Upper lobe of right lung (tissue), 1 donor: ENCODE measurements at regions not wholly inside any gene's neighbourhood (a gene's known extent, or its start where the extent isn't known, plus 50 kb on each side); places are given as distances from the start of the nearest gene placed in this dataset.

Source experiments
- ATAC-seq: fragments of 200-7000 bp; cut with Tn5 transposase; one replicate; pipeline ENCODE4 v1.9.1; 2020; ENCODE audit warnings: mild to moderate bottlenecking, moderate library complexity
- DNase-seq: peaks from one replicate; pipeline ENCODE4 v3.0.0-alpha.2; 2020
- H3K27ac ChIP-seq: fragments of 200-600 bp; one replicate; pipeline ENCODE4 v1.8.0; 2022
- H3K27me3 ChIP-seq: fragments of 200-600 bp; one replicate; pipeline ENCODE4 v1.8.0; 2022; ENCODE audit warnings: mild to moderate bottlenecking
- H3K36me3 ChIP-seq: fragments of 200-600 bp; one replicate; pipeline ENCODE4 v1.8.0; 2022
- H3K4me1 ChIP-seq: fragments of 200-600 bp; one replicate; pipeline ENCODE4 v1.8.0; 2022
- H3K4me3 ChIP-seq: fragments of 200-600 bp; one replicate; pipeline ENCODE4 v1.8.0; 2022; ENCODE audit warnings: mild to moderate bottlenecking
- H3K9me3 ChIP-seq: fragments of 200-600 bp; one replicate; pipeline ENCODE4 v1.8.0; 2022
- intact Hi-C: fragments of 100-400 bp; cut with DNase I; formaldehyde crosslinking; loops from one replicate; pipeline ENCODE4 v1.11.0; 2022
- TF ChIP-seq, protein P1 (sequence below): fragments of 200-600 bp; IDR thresholded peaks from one replicate; pipeline ENCODE4 v1.8.0; 2022; ENCODE audit warnings: antibody characterized with exemption
- donor health status: DM: no; HTN: yes; CAD: no; lungs with severe emphysema.

DNA sequence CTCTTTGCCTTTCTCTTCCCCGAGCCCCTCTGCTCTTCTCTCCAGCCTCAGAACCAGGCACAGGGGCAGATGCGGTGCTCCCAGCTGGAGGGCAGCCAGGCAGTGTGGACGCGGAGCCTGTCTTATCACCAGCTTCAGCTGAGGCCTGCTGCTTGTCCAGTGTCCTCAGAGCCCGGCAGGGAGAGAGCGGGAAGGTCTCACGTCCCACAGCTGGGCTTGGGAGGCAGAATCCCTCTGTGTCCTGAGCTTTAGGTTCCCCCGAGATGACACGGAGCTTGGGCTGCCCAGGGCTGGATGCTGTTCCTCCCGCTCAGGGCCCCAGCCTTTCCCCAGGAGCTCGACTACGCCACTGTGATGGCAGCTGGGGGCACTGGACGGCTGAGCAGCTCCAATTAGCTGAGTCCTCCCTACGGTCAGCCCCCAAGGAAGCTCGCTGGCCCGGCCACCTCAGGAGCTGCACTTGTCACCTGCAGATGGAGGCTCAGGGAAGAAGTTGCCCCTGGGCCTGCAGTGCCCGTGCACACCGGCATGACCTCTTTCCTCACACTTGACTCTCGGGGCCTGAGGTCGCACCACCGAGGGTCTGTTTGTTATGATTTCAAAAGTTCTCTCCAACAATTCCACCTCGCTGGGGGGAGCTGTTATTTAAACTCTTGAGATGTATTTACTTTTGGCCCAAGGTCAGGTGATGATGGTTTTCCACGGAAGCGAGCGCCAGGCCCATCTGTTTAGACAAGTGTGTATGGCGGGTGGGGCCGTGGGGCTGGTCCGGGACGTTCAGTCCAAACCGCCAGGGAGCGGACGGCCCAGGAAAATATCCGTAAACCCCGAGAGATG lies 127.3 kb downstream of the SIK1 start:
- H3K4me1 ChIP-seq: no peaks in the 10 kb centered on the region
- H3K36me3 ChIP-seq: no peaks in the 10 kb centered on the region
- intact Hi-C loops: no loop called here
- H3K9me3 ChIP-seq: no peaks in the 10 kb centered on the region
- peak; percentile 60 for DNase-seq
- no peak overlapping the region for H3K27ac ChIP-seq
- peak; percentile 5 for ATAC-seq
- no peaks in the 10 kb centered on the region for H3K27me3 ChIP-seq
- H3K4me3 ChIP-seq: no peak overlapping the region
- TF ChIP-seq, protein P1, sequence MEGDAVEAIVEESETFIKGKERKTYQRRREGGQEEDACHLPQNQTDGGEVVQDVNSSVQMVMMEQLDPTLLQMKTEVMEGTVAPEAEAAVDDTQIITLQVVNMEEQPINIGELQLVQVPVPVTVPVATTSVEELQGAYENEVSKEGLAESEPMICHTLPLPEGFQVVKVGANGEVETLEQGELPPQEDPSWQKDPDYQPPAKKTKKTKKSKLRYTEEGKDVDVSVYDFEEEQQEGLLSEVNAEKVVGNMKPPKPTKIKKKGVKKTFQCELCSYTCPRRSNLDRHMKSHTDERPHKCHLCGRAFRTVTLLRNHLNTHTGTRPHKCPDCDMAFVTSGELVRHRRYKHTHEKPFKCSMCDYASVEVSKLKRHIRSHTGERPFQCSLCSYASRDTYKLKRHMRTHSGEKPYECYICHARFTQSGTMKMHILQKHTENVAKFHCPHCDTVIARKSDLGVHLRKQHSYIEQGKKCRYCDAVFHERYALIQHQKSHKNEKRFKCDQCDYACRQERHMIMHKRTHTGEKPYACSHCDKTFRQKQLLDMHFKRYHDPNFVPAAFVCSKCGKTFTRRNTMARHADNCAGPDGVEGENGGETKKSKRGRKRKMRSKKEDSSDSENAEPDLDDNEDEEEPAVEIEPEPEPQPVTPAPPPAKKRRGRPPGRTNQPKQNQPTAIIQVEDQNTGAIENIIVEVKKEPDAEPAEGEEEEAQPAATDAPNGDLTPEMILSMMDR: no peak

DNA sequence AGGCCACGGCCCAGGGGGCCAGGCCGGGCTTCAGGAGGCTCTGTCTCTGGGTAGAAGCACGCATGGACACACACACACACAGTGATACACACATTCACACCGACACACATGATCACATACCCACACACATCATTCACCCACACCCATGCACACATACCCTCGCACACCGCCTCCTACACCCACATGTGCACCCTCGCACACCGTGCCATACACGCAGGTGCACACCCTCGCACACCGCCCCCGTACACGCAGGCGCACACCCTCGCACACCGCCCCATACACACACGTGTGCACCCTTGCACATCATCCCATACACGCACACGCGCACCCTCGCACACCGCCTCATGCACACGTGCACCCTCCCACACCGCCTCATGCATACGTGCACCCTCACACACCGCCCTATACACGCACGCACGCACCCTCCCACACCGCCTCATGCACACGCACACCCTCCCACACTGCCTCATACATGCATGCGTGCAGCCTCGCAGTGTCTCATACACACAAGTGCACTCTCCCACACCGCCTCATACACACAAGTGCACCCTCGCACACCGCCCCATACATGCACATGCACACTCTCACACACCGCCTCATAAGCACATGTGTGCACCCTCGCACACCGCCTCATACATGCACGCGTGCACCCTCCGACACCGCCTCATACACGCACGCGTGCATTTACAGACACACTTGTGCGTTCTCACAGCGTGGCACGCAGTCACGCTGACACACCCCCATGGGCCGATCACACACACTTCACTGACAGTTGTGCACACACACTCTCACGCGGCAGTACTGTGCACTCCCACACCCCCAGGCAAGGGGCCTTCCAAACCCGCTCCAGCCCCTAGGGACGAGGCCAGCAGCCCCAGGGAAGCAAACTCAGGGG lies 128.1 kb downstream of the SIK1 start:
- intact Hi-C loops: no loop called here
- Histone ChIP-seq H3K9me3 (no peaks in the 10 kb centered on the region), H3K4me3 (no peak overlapping the region), H3K4me1 (no peaks in the 10 kb centered on the region), H3K27me3 (no peaks in the 10 kb centered on the region), H3K36me3 (no peaks in the 10 kb centered on the region), H3K27ac (no peak overlapping the region)
- DNase-seq (peak; percentile 31), ATAC-seq (no peak)
- TF ChIP-seq, protein P1: no peak

DNA sequence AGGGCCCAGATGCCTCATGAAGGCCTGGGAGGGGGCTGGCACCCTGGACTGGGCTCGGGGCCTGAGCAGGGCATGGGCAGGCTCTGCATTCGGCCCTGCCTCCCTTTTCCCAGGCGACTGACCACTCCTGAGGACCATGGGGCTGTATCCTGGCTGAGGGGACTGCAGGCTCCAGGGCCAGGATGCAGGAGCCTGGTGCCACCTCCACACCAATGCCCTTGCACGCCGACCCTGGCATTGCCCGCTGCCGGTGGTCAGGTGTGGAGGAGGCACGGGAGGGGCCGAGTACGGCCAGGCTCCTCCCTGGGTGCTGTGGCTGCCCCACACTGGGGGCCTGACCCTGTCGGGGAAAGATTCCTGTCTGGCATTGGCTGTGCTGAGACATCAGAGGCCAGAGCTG lies 128.9 kb downstream of the SIK1 start:
- no peak for DNase-seq
- Histone ChIP-seq H3K4me3 (no peak overlapping the region), H3K27me3 (no peaks in the 10 kb centered on the region), H3K9me3 (no peaks in the 10 kb centered on the region), H3K27ac (no peak overlapping the region), H3K36me3 (no peaks in the 10 kb centered on the region), H3K4me1 (no peaks in the 10 kb centered on the region)
- TF ChIP-seq, protein P1: no peak
- ATAC-seq: no peak
- intact Hi-C loops: no loop called here

DNA sequence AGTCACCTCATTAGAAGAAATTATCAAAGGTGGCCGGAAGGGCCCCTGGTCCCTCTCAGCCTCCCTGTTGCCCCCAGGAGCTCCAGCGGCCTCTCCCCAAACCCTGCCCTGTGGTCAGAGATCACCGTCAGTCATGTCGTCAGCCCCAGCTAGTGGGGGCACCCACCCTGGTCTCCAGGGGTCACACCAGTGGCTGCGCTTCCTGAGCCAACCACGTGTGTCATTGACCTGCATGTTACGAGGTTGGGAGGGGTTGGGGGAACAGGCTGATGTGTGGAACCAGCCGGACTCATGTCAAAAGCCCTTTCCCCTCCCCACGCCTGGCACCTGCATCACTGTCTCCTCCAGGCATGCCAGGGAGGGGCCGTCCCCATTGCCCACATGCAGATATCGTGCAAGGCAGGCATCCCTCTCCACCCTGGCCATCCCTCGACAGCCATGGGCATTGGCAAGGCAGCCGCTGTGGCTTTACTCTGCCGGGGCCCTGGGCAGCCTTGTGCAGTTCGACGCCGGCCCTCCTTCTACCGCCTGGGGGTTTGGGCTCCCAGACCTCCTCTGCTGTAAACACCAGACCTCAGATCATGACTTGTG lies 128.7 kb downstream of the CRYAA start:
- intact Hi-C loops: no loop called here
- TF ChIP-seq, protein P1: no peak
- Histone ChIP-seq H3K27ac (no peak overlapping the region), H3K27me3 (no peaks in the 10 kb centered on the region), H3K36me3 (no peaks in the 10 kb centered on the region), H3K9me3 (no peaks in the 10 kb centered on the region), H3K4me3 (no peak overlapping the region), H3K4me1 (no peaks in the 10 kb centered on the region)
- DNase-seq (no peak), ATAC-seq (no peak)

- no peak for ATAC-seq
- no peaks in the 10 kb centered on the region for H3K9me3 ChIP-seq
- H3K27ac ChIP-seq: no peak overlapping the region
- intact Hi-C loops: no loop called here
- peak; percentile 40 for DNase-seq
- H3K36me3 ChIP-seq: no peaks in the 10 kb centered on the region
- H3K4me1 ChIP-seq: no peaks in the 10 kb centered on the region
- TF ChIP-seq, protein P1: no peak
- no peaks in the 10 kb centered on the region for H3K27me3 ChIP-seq
- no peak overlapping the region for H3K4me3 ChIP-seq
Measured at GRCh38 chr21:43295066-43295958, 126.5 kb downstream of the CRYAA start.
